ENCODE measurements at regions not wholly inside any gene's neighbourhood (a gene's known extent, or its start where the extent isn't known, plus 50 kb on each side); places are given as distances from the start of the nearest gene placed in this dataset.

GRCh38 chr18:76212960-76213359, 282.1 kb downstream of the ZNF516 start:
- H3K27me3 Mint-ChIP-seq (ENCODE audit: insufficient read depth), result peaks cover 3% of the 10 kb centered on the region
- DNase-seq, result no peak

GRCh38 chr18:76209597-76209996, 285.4 kb downstream of the ZNF516 start:
- H3K9me3 Mint-ChIP-seq, result no peaks in the 10 kb centered on the region
- H3K27me3 Mint-ChIP-seq (ENCODE audit: insufficient read depth), result peaks cover 3% of the 10 kb centered on the region
- Histone ChIP-seq H3K36me3 (ENCODE audit: control insufficient read depth, insufficient read depth, low read length) (no peaks in the 10 kb centered on the region), H3K4me3 (ENCODE audit: low read length) (no peak overlapping the region), H3K9me3 (ENCODE audit: control insufficient read depth, low read length) (no peaks in the 10 kb centered on the region), H3K9ac (ENCODE audit: extremely low read depth, low read length, poor library complexity, severe bottlenecking) (no peak overlapping the region), H3K4me1 (ENCODE audit: control insufficient read depth, insufficient read depth, low read length) (no peaks in the 10 kb centered on the region), H3K27ac (ENCODE audit: low read depth, low read length) (no peak overlapping the region), H3K27me3 (ENCODE audit: control insufficient read depth, insufficient read depth, low read length, poor library complexity, severe bottlenecking) (no peaks in the 10 kb centered on the region)
- TF ChIP-seq CTCF (conservative IDR thresholded peaks at IDR 0.05), result no peak
- H3K4me1 Mint-ChIP-seq, result peaks cover 5% of the 10 kb centered on the region
- no peak for DNase-seq
- no peak overlapping the region for H3K4me3 Mint-ChIP-seq
- no peak overlapping the region for H3K27ac Mint-ChIP-seq
- WGBS, 2 experiments (ENCODE audit: insufficient coverage in 1 of 2, insufficient read length in 1 of 2), result 90% methylated on average over 7 of the region's 7 CpGs; no CpG with 5 or more reads in 1 of the 2 experiments
- no peaks in the 10 kb centered on the region for H3K36me3 Mint-ChIP-seq (ENCODE audit: low read depth)

More at GRCh38 chr18:76212960-76213359, 282.1 kb downstream of the ZNF516 start:
- Histone ChIP-seq H3K9me3 (ENCODE audit: control insufficient read depth, low read length) (no peaks in the 10 kb centered on the region), H3K4me3 (ENCODE audit: low read length) (no peak overlapping the region), H3K4me1 (ENCODE audit: control insufficient read depth, insufficient read depth, low read length) (no peaks in the 10 kb centered on the region), H3K27me3 (ENCODE audit: control insufficient read depth, insufficient read depth, low read length, poor library complexity, severe bottlenecking) (no peaks in the 10 kb centered on the region), H3K36me3 (ENCODE audit: control insufficient read depth, insufficient read depth, low read length) (no peaks in the 10 kb centered on the region), H3K9ac (ENCODE audit: extremely low read depth, low read length, poor library complexity, severe bottlenecking) (no peak overlapping the region), H3K27ac (ENCODE audit: low read depth, low read length) (no peak overlapping the region)
- no peak overlapping the region for H3K27ac Mint-ChIP-seq
- no peaks in the 10 kb centered on the region for H3K9me3 Mint-ChIP-seq
- H3K36me3 Mint-ChIP-seq (ENCODE audit: low read depth), result no peaks in the 10 kb centered on the region
- no peak overlapping the region for H3K4me3 Mint-ChIP-seq
- peak; percentile 26 for TF ChIP-seq CTCF (conservative IDR thresholded peaks at IDR 0.05)
- peaks cover 5% of the 10 kb centered on the region for H3K4me1 Mint-ChIP-seq
- 70 to 81% methylated on average over 5 to 7 of the region's 7 CpGs for WGBS, 2 experiments (ENCODE audit: insufficient coverage in 1 of 2, insufficient read length in 1 of 2)

- Histone ChIP-seq H3K9ac (ENCODE audit: extremely low read depth, low read length, poor library complexity, severe bottlenecking) (no peak overlapping the region), H3K36me3 (ENCODE audit: control insufficient read depth, insufficient read depth, low read length) (no peaks in the 10 kb centered on the region), H3K4me1 (ENCODE audit: control insufficient read depth, insufficient read depth, low read length) (no peaks in the 10 kb centered on the region), H3K27me3 (ENCODE audit: control insufficient read depth, insufficient read depth, low read length, poor library complexity, severe bottlenecking) (no peaks in the 10 kb centered on the region), H3K4me3 (ENCODE audit: low read length) (no peak overlapping the region), H3K9me3 (ENCODE audit: control insufficient read depth, low read length) (no peaks in the 10 kb centered on the region), H3K27ac (ENCODE audit: low read depth, low read length) (no peak overlapping the region)
- WGBS, 2 experiments (ENCODE audit: insufficient coverage in 1 of 2, insufficient read length in 1 of 2), result 57 to 68% methylated on average over 17 to 21 of the region's 21 CpGs
- Mint-ChIP-seq H3K27me3 (ENCODE audit: insufficient read depth) (peaks cover 3% of the 10 kb centered on the region), H3K9me3 (no peaks in the 10 kb centered on the region), H3K36me3 (ENCODE audit: low read depth) (no peaks in the 10 kb centered on the region), H3K27ac (no peak overlapping the region), H3K4me3 (no peak overlapping the region), H3K4me1 (peaks cover 5% of the 10 kb centered on the region)
- peak; percentile 68 for DNase-seq
- no peak for TF ChIP-seq CTCF (conservative IDR thresholded peaks at IDR 0.05)
Observed at GRCh38 chr18:76208678-76209306, 286.2 kb downstream of the ZNF516 start.

Measured in endodermal cell (in vitro differentiated cells).